NOMO-1 (cell line): ENCODE measurements at regions not wholly inside any gene's neighbourhood (a gene's known extent, or its start where the extent isn't known, plus 50 kb on each side); places are given as distances from the start of the nearest gene placed in this dataset.
A peak's percentile ranks its signal among the peaks of the same experiment; 100 is the strongest.

ENCODE experiments used
- DNase-seq, 2 experiments: peaks; one replicate each; lab custom pipeline; 2025; ENCODE audit not compliant: unreplicated experiment in 2 of 2; lab: John Stamatoyannopoulos, UW

- no peak for DNase-seq
These were observed 93.9 kb downstream of the DUSP6 start for GRCh38 chr12:89258240-89258969.

GRCh38 chr12:89257340-89257739, 95.0 kb downstream of the DUSP6 start:
- DNase-seq = no peak

- DNase-seq = no peak
These were observed 96.2 kb downstream of the DUSP6 start for GRCh38 chr12:89256060-89256459.

GRCh38 chr12:89253488-89253887, 98.8 kb downstream of the DUSP6 start:
- DNase-seq = no peak

GRCh38 chr12:89252284-89252683, 100.0 kb downstream of the DUSP6 start:
- DNase-seq = no peak

GRCh38 chr12:89251342-89252271, 100.7 kb downstream of the DUSP6 start:
- DNase-seq = no peak

- DNase-seq = no peak
These were observed 101.7 kb downstream of the DUSP6 start for GRCh38 chr12:89250636-89251035.

- no peak for DNase-seq
These were observed 102.1 kb downstream of the DUSP6 start for GRCh38 chr12:89250213-89250612.

GRCh38 chr12:89247967-89248366, 104.3 kb downstream of the DUSP6 start:
- DNase-seq = no peak

- DNase-seq = no peak
These were observed 104.8 kb downstream of the DUSP6 start for GRCh38 chr12:89247541-89247942.

GRCh38 chr12:89245090-89245489, 107.2 kb downstream of the DUSP6 start:
- DNase-seq = peak; percentile 80 to 95

- DNase-seq = peak; percentile 88 to 98
These were observed 107.8 kb downstream of the DUSP6 start for GRCh38 chr12:89244536-89244935.

- peak in 1 of 2 experiments; percentile 29 for DNase-seq
These were observed 108.5 kb downstream of the DUSP6 start for GRCh38 chr12:89243771-89244170.

- no peak for DNase-seq
These were observed 112.8 kb downstream of the DUSP6 start for GRCh38 chr12:89239534-89239933.

- no peak for DNase-seq
These were observed 113.7 kb downstream of the DUSP6 start for GRCh38 chr12:89238593-89238992.

GRCh38 chr12:89237763-89238162, 114.5 kb downstream of the DUSP6 start:
- no peak for DNase-seq

GRCh38 chr12:89236748-89237383, 115.4 kb downstream of the DUSP6 start:
- peak; percentile 29 to 63 for DNase-seq

- no peak for DNase-seq
These were observed 116.1 kb downstream of the DUSP6 start for GRCh38 chr12:89236237-89236636.

- no peak for DNase-seq
These were observed 116.9 kb downstream of the DUSP6 start for GRCh38 chr12:89235189-89235993.

GRCh38 chr12:89234324-89235114, 117.8 kb downstream of the DUSP6 start:
- no peak for DNase-seq
